SK-N-DZ (cell line): ENCODE measurements at regions not wholly inside any gene's neighbourhood (a gene's known extent, or its start where the extent isn't known, plus 50 kb on each side); places are given as distances from the start of the nearest gene placed in this dataset.
"Not testable (repeated sequence)": the region's sequence is repeated elsewhere in the genome, so short reads cannot be mapped to it uniquely, and the experiment has no call there.

Experiments
- DNase-seq: peaks from one replicate; pipeline ENCODE4 v3.0.0-alpha.2; 2015; ENCODE audit warnings: low spot score

- DNase-seq, result no peak
Measured at GRCh38 chr13:111492958-111493357, 172.5 kb downstream of the TEX29 start.

- no peak for DNase-seq
Measured at GRCh38 chr13:111493468-111493867, 173.0 kb downstream of the TEX29 start.

GRCh38 chr13:111494641-111495040, 174.2 kb downstream of the TEX29 start:
- no peak for DNase-seq

- not testable (repeated sequence) for DNase-seq
Measured at GRCh38 chr13:111501596-111502535, 181.4 kb downstream of the TEX29 start.

- no peak for DNase-seq
Measured at GRCh38 chr13:111502957-111503356, 182.5 kb downstream of the TEX29 start.

- DNase-seq, result no peak
Measured at GRCh38 chr13:111503376-111503775, 182.9 kb downstream of the TEX29 start.

- no peak for DNase-seq
Measured at GRCh38 chr13:111503905-111504695, 183.7 kb downstream of the TEX29 start.

- no peak for DNase-seq
Measured at GRCh38 chr13:111505175-111505777, 184.8 kb downstream of the TEX29 start.

GRCh38 chr13:111506125-111506524, 185.7 kb downstream of the TEX29 start:
- DNase-seq, result no peak

- no peak for DNase-seq
Measured at GRCh38 chr13:111506621-111507020, 186.2 kb downstream of the TEX29 start.

GRCh38 chr13:111508164-111508870, 187.9 kb downstream of the TEX29 start:
- no peak for DNase-seq

- no peak for DNase-seq
Measured at GRCh38 chr13:111508902-111509509, 188.6 kb downstream of the TEX29 start.

- DNase-seq, result no peak
Measured at GRCh38 chr13:111510502-111511218, 190.2 kb downstream of the TEX29 start.

GRCh38 chr13:111511219-111511732, 190.8 kb downstream of the TEX29 start:
- no peak for DNase-seq

- no peak for DNase-seq
Measured at GRCh38 chr13:111511805-111512504, 191.5 kb downstream of the TEX29 start.

- no peak for DNase-seq
Measured at GRCh38 chr13:111512707-111513106, 192.3 kb downstream of the TEX29 start.

GRCh38 chr13:111513766-111514609, 193.5 kb downstream of the TEX29 start:
- no peak for DNase-seq

- DNase-seq, result no peak
Measured at GRCh38 chr13:111514610-111515306, 194.3 kb downstream of the TEX29 start.
